DOHH2 (cell line): ENCODE measurements at regions not wholly inside any gene's neighbourhood (a gene's known extent, or its start where the extent isn't known, plus 50 kb on each side); places are given as distances from the start of the nearest gene placed in this dataset.

ENCODE experiments used
- H3F3A ChIP-seq: fragments of 200-600 bp; sonication (generic), shearing (Covaris generic); 2 replicates; pipeline ENCODE4 v1.6.0; 2016; ENCODE audit warnings: antibody characterized with exemption, mild to moderate bottlenecking; ENCODE audit not compliant: control insufficient read depth, insufficient read depth
- H3K27ac ChIP-seq: fragments of 200-600 bp; sonication (generic); 2 replicates; pipeline ENCODE4 v1.5.1; 2014; ENCODE audit warnings: low read depth, mild to moderate bottlenecking, low read length, moderate library complexity
- H3K27me3 ChIP-seq: fragments of 200-600 bp; sonication (generic); 2 replicates; pipeline ENCODE4 v1.6.1; 2014; ENCODE audit warnings: mild to moderate bottlenecking, low read length, mixed read lengths; ENCODE audit not compliant: control insufficient read depth
- H3K36me3 ChIP-seq: fragments of 200-600 bp; sonication (generic); 2 replicates; pipeline ENCODE4 v1.6.1; 2014; ENCODE audit warnings: mild to moderate bottlenecking, low read length, moderate library complexity, mixed read lengths; ENCODE audit not compliant: control insufficient read depth
- H3K4me1 ChIP-seq: fragments of 200-600 bp; sonication (generic); 2 replicates; pipeline ENCODE4 v1.6.1; 2014; ENCODE audit warnings: mild to moderate bottlenecking, low read length, mixed read lengths; ENCODE audit not compliant: control insufficient read depth
- H3K4me2 ChIP-seq: fragments of 200-600 bp; sonication (generic); 2 replicates; pipeline ENCODE4 v1.6.0; 2014; ENCODE audit warnings: mild to moderate bottlenecking, low read length, moderate library complexity
- H3K4me3 ChIP-seq: fragments of 200-600 bp; sonication (generic); 2 replicates; pipeline ENCODE4 v1.5.1; 2014; ENCODE audit warnings: mild to moderate bottlenecking, low read length, mixed read lengths
- H3K79me2 ChIP-seq: fragments of 200-600 bp; sonication (generic); 2 replicates; pipeline ENCODE4 v1.6.1; 2014; ENCODE audit warnings: mild to moderate bottlenecking, low read length, mixed read lengths; ENCODE audit not compliant: control insufficient read depth
- H3K9me2 ChIP-seq: fragments of 200-600 bp; sonication (generic); replicated peaks from 2 replicates; pipeline ENCODE4 v1.6.1; 2014; ENCODE audit warnings: mild to moderate bottlenecking, low read length, mixed read lengths; ENCODE audit not compliant: control insufficient read depth
- H3K9me3 ChIP-seq: fragments of 200-600 bp; sonication (generic); 2 replicates; pipeline ENCODE4 v1.6.1; 2014; ENCODE audit warnings: antibody characterized with exemption, low read length, mixed read lengths; ENCODE audit not compliant: control insufficient read depth, insufficient read depth
- H4K20me1 ChIP-seq: fragments of 200-600 bp; sonication (generic); 2 replicates; pipeline ENCODE4 v1.6.0; 2014; ENCODE audit warnings: low read depth, mild to moderate bottlenecking, antibody characterized with exemption, low read length, moderate library complexity; ENCODE audit not compliant: control insufficient read depth, insufficient read depth
- CTCF ChIP-seq: fragments of 200-600 bp; sonication (generic); IDR thresholded peaks from one replicate; pipeline ENCODE4 v1.5.1; 2014; ENCODE audit warnings: antibody characterized with exemption, mild to moderate bottlenecking, low read depth, low read length; ENCODE audit not compliant: poor library complexity, severe bottlenecking
- EZH2phosphoT487 ChIP-seq: fragments of 200-600 bp; sonication (generic); IDR thresholded peaks from 2 replicates; pipeline ENCODE4 v1.6.1; 2017; ENCODE audit warnings: borderline replicate concordance, mild to moderate bottlenecking, antibody characterized with exemption, low read length, moderate library complexity, mixed read lengths

- H3K9me3 ChIP-seq = no peaks in the 10 kb centered on the region
- no peaks in the 10 kb centered on the region for H3K36me3 ChIP-seq
- H3K4me2 ChIP-seq = no peak overlapping the region
- no peak overlapping the region for H3K4me3 ChIP-seq
- no peaks in the 10 kb centered on the region for H3K9me2 ChIP-seq
- no peaks in the 10 kb centered on the region for H3K79me2 ChIP-seq
- no peaks in the 10 kb centered on the region for H3F3A ChIP-seq
- no peak overlapping the region for H3K27ac ChIP-seq
- H3K4me1 ChIP-seq = no peaks in the 10 kb centered on the region
- TF ChIP-seq EZH2phosphoT487 = no peak
- TF ChIP-seq CTCF = no peak
- no peaks in the 10 kb centered on the region for H4K20me1 ChIP-seq
- no peaks in the 10 kb centered on the region for H3K27me3 ChIP-seq
Measured at GRCh38 chr10:83433705-83434104, 705.6 kb upstream of the GHITM start.

- no peaks in the 10 kb centered on the region for H3K27me3 ChIP-seq
- H3K27ac ChIP-seq = no peak overlapping the region
- H3K9me3 ChIP-seq = no peaks in the 10 kb centered on the region
- H3F3A ChIP-seq = no peaks in the 10 kb centered on the region
- TF ChIP-seq CTCF (no peak), EZH2phosphoT487 (no peak)
- H3K4me2 ChIP-seq = no peak overlapping the region
- H3K36me3 ChIP-seq = no peaks in the 10 kb centered on the region
- H3K4me1 ChIP-seq = no peaks in the 10 kb centered on the region
- H3K9me2 ChIP-seq = no peaks in the 10 kb centered on the region
- no peak overlapping the region for H3K4me3 ChIP-seq
- H4K20me1 ChIP-seq = no peaks in the 10 kb centered on the region
- H3K79me2 ChIP-seq = no peaks in the 10 kb centered on the region
Measured at GRCh38 chr10:83448013-83448412, 691.3 kb upstream of the GHITM start.

GRCh38 chr10:83458611-83459010 lies 680.7 kb upstream of the GHITM start:
- H3F3A ChIP-seq = no peaks in the 10 kb centered on the region
- H3K4me2 ChIP-seq = no peak overlapping the region
- H3K9me2 ChIP-seq = no peaks in the 10 kb centered on the region
- H4K20me1 ChIP-seq = no peaks in the 10 kb centered on the region
- H3K9me3 ChIP-seq = no peaks in the 10 kb centered on the region
- no peak overlapping the region for H3K4me3 ChIP-seq
- no peak overlapping the region for H3K27ac ChIP-seq
- H3K4me1 ChIP-seq = no peaks in the 10 kb centered on the region
- no peaks in the 10 kb centered on the region for H3K79me2 ChIP-seq
- no peaks in the 10 kb centered on the region for H3K27me3 ChIP-seq
- TF ChIP-seq EZH2phosphoT487 = no peak
- TF ChIP-seq CTCF = no peak
- no peaks in the 10 kb centered on the region for H3K36me3 ChIP-seq

- H3K4me1 ChIP-seq = no peaks in the 10 kb centered on the region
- H3K79me2 ChIP-seq = no peaks in the 10 kb centered on the region
- H3K36me3 ChIP-seq = no peaks in the 10 kb centered on the region
- no peaks in the 10 kb centered on the region for H3K27me3 ChIP-seq
- H3K4me3 ChIP-seq = no peak overlapping the region
- H3K27ac ChIP-seq = no peak overlapping the region
- no peaks in the 10 kb centered on the region for H3K9me3 ChIP-seq
- H3K9me2 ChIP-seq = no peaks in the 10 kb centered on the region
- no peaks in the 10 kb centered on the region for H4K20me1 ChIP-seq
- no peak overlapping the region for H3K4me2 ChIP-seq
- H3F3A ChIP-seq = no peaks in the 10 kb centered on the region
- no peak for TF ChIP-seq EZH2phosphoT487
- TF ChIP-seq CTCF = no peak
Measured at GRCh38 chr10:83459124-83459523, 680.2 kb upstream of the GHITM start.
